MM.1S (cell line): ENCODE measurements at regions not wholly inside any gene's neighbourhood (a gene's known extent, or its start where the extent isn't known, plus 50 kb on each side); places are given as distances from the start of the nearest gene placed in this dataset.

Experiments used
- EZH2 ChIP-seq: fragments of 300-600 bp; sonication (generic); optimal IDR thresholded peaks from 2 replicates; pipeline ENCODE3; 2017; ENCODE audit warnings: low read depth, mild to moderate bottlenecking, antibody characterized with exemption, low read length, mixed read lengths
- EZH2phosphoT487 ChIP-seq: fragments of 300-600 bp; sonication (generic); IDR thresholded peaks from 2 replicates; pipeline ENCODE4 v1.6.1; 2018; ENCODE audit warnings: antibody characterized with exemption, low read length
- TF ChIP-seq, protein P1 (sequence below): fragments of 300-600 bp; sonication (generic); IDR thresholded peaks from 2 replicates; pipeline ENCODE4 v1.5.1; 2016; ENCODE audit warnings: antibody characterized with exemption, low read length, mixed read lengths

DNA sequence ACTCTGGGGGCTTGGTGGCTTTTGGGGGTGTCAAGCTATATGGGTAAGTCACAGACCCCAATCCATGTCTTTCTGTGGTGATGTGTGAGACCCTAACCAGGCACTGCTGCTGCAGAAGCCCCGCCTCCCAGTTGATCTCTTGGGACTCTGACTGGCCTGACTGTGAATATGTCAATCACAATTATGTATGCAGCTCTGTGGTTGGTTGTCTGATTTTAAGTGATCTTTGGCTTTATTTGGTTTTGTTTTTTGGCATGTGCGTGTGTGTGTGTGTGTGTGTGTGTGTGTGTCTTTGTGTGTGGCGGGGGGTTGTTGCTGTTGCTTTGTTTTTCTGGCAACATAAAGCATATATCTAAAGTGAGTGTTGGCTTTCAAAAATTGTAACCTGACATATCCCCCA, 78.5 kb upstream of the GLS start:
- TF ChIP-seq, protein P1, sequence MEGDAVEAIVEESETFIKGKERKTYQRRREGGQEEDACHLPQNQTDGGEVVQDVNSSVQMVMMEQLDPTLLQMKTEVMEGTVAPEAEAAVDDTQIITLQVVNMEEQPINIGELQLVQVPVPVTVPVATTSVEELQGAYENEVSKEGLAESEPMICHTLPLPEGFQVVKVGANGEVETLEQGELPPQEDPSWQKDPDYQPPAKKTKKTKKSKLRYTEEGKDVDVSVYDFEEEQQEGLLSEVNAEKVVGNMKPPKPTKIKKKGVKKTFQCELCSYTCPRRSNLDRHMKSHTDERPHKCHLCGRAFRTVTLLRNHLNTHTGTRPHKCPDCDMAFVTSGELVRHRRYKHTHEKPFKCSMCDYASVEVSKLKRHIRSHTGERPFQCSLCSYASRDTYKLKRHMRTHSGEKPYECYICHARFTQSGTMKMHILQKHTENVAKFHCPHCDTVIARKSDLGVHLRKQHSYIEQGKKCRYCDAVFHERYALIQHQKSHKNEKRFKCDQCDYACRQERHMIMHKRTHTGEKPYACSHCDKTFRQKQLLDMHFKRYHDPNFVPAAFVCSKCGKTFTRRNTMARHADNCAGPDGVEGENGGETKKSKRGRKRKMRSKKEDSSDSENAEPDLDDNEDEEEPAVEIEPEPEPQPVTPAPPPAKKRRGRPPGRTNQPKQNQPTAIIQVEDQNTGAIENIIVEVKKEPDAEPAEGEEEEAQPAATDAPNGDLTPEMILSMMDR, result no peak
- no peak for TF ChIP-seq EZH2phosphoT487
- TF ChIP-seq EZH2, result no peak
